ENCODE measurements at regions not wholly inside any gene's neighbourhood (a gene's known extent, or its start where the extent isn't known, plus 50 kb on each side); places are given as distances from the start of the nearest gene placed in this dataset.

GRCh38 chr3:24622138-24622537 is 127.5 kb upstream of the THRB start:
- TF ChIP-seq, protein P1, sequence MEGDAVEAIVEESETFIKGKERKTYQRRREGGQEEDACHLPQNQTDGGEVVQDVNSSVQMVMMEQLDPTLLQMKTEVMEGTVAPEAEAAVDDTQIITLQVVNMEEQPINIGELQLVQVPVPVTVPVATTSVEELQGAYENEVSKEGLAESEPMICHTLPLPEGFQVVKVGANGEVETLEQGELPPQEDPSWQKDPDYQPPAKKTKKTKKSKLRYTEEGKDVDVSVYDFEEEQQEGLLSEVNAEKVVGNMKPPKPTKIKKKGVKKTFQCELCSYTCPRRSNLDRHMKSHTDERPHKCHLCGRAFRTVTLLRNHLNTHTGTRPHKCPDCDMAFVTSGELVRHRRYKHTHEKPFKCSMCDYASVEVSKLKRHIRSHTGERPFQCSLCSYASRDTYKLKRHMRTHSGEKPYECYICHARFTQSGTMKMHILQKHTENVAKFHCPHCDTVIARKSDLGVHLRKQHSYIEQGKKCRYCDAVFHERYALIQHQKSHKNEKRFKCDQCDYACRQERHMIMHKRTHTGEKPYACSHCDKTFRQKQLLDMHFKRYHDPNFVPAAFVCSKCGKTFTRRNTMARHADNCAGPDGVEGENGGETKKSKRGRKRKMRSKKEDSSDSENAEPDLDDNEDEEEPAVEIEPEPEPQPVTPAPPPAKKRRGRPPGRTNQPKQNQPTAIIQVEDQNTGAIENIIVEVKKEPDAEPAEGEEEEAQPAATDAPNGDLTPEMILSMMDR (IDR thresholded peaks at IDR 0.05; ENCODE audit: insufficient read depth, low read length) = no peak
- TF ChIP-seq POLR2AphosphoS5 (IDR thresholded peaks at IDR 0.05; ENCODE audit: low read depth) (no peak), GABPA (IDR thresholded peaks at IDR 0.05; ENCODE audit: low read depth) (no peak), SPI1 (IDR thresholded peaks at IDR 0.05; ENCODE audit: borderline replicate concordance, low read depth) (no peak), REST (IDR thresholded peaks at IDR 0.05; ENCODE audit: insufficient replicate concordance, low read depth) (no peak)
